Tibial artery (tissue), 4 donors: ENCODE measurements at regions not wholly inside any gene's neighbourhood (a gene's known extent, or its start where the extent isn't known, plus 50 kb on each side); places are given as distances from the start of the nearest gene placed in this dataset.

Experiments used
- DNase-seq, 2 donors: peaks; one replicate each; pipeline ENCODE4 v3.0.0-alpha.2; 2019
- H3K27ac ChIP-seq, 2 donors: fragments of 200-600 bp; sonication (generic) in 1 of 2; 1 replicate in 1 of 2; 2 replicates in 1 of 2; pipeline ENCODE4 v1.5.1; 2018 to 2019; ENCODE audit warnings: mild to moderate bottlenecking in 1 of 2
- H3K27me3 ChIP-seq, 2 donors: fragments of 200-600 bp; sonication (generic) in 1 of 2; one replicate each; pipeline versions ENCODE4 v1.5.1 to v1.6.0; 2016 to 2019
- H3K36me3 ChIP-seq, 3 donors: fragments of 200-600 bp; sonication (generic) in 2 of 3; one replicate each; pipeline ENCODE4 v1.5.1; 2016 to 2019; ENCODE audit warnings: mild to moderate bottlenecking in 2 of 3
- H3K4me1 ChIP-seq, 4 donors: fragments of 200-600 bp; sonication (generic) in 2 of 4; 1 replicate in 3 of 4; 2 replicates in 1 of 4; pipeline ENCODE4 v1.5.1; 2016 to 2019
- H3K4me3 ChIP-seq, 2 donors: fragments of 200-600 bp; sonication (generic) in 1 of 2; 1 replicate in 1 of 2; 2 replicates in 1 of 2; pipeline ENCODE4 v1.5.1; 2018 to 2019; ENCODE audit warnings: mild to moderate bottlenecking in 2 of 2
- H3K9me3 ChIP-seq, 3 donors: fragments of 200-600 bp; sonication (generic) in 1 of 3; one replicate each; pipeline ENCODE4 v1.5.1; 2016 to 2019
- CTCF ChIP-seq, 2 experiments: fragments of 200-600 bp in 1 of 2; fragments of 450-650 bp in 1 of 2; IDR thresholded peaks; one replicate each; pipeline ENCODE4 v1.5.1; 2017 to 2019; ENCODE audit warnings: antibody characterized with exemption in 2 of 2, mild to moderate bottlenecking in 1 of 2, moderate library complexity in 1 of 2
- intact Hi-C: fragments of 100-400 bp; cut with DNase I; formaldehyde crosslinking; loops from one replicate; pipeline ENCODE4 v1.15.0; 2023; ENCODE audit warnings: low total_unique reads

- Histone ChIP-seq H3K9me3 (no peaks in the 10 kb centered on the region), H3K4me3 (no peak overlapping the region), H3K27ac (no peak overlapping the region), H3K4me1 (peaks cover 0 to 26% (median 7%) of the 10 kb centered on the region in 4 donors), H3K36me3 (no peaks in the 10 kb centered on the region), H3K27me3 (no peaks in the 10 kb centered on the region)
- no peak for DNase-seq
- intact Hi-C loops = no loop called here
- no peak for TF ChIP-seq CTCF (IDR thresholded peaks at IDR 0.05)
Observed at GRCh38 chr10:44476409-44477045, 91.6 kb upstream of the CXCL12 start.

- no peaks in the 10 kb centered on the region for H3K9me3 ChIP-seq
- DNase-seq = no peak
- TF ChIP-seq CTCF (IDR thresholded peaks at IDR 0.05) = no peak
- no peaks in the 10 kb centered on the region for H3K36me3 ChIP-seq
- H3K4me3 ChIP-seq = no peak overlapping the region
- intact Hi-C loops = no loop called here
- peaks cover 0 to 26% (median 7%) of the 10 kb centered on the region in 4 donors for H3K4me1 ChIP-seq
- H3K27ac ChIP-seq = no peak overlapping the region
- H3K27me3 ChIP-seq = no peaks in the 10 kb centered on the region
Observed at GRCh38 chr10:44477046-44477425, 92.1 kb upstream of the CXCL12 start.

GRCh38 chr10:44478040-44478439 lies 93.1 kb upstream of the CXCL12 start:
- no peak for DNase-seq
- Histone ChIP-seq H3K9me3 (no peaks in the 10 kb centered on the region), H3K27ac (no peak overlapping the region), H3K27me3 (no peaks in the 10 kb centered on the region), H3K36me3 (no peaks in the 10 kb centered on the region), H3K4me1 (peaks cover 0 to 26% (median 7%) of the 10 kb centered on the region in 4 donors), H3K4me3 (no peak overlapping the region)
- TF ChIP-seq CTCF (IDR thresholded peaks at IDR 0.05) = no peak
- intact Hi-C loops = no loop called here

GRCh38 chr10:44478876-44479705 lies 94.2 kb upstream of the CXCL12 start:
- no peak for TF ChIP-seq CTCF (IDR thresholded peaks at IDR 0.05)
- intact Hi-C loops = no loop called here
- DNase-seq = no peak

GRCh38 chr10:44492678-44493077 lies 107.8 kb upstream of the CXCL12 start:
- TF ChIP-seq CTCF (IDR thresholded peaks at IDR 0.05) = no peak
- Histone ChIP-seq H3K27me3 (no peaks in the 10 kb centered on the region), H3K36me3 (no peaks in the 10 kb centered on the region), H3K4me1 (no peaks in the 10 kb centered on the region), H3K27ac (no peak overlapping the region), H3K4me3 (no peak overlapping the region), H3K9me3 (no peaks in the 10 kb centered on the region)
- intact Hi-C loops = no loop called here
- no peak for DNase-seq

More at GRCh38 chr10:44478876-44479705, 94.2 kb upstream of the CXCL12 start:
- Histone ChIP-seq H3K36me3 (no peaks in the 10 kb centered on the region), H3K4me3 (no peak overlapping the region), H3K27me3 (no peaks in the 10 kb centered on the region), H3K9me3 (no peaks in the 10 kb centered on the region), H3K4me1 (peaks cover 0 to 26% (median 7%) of the 10 kb centered on the region in 4 donors), H3K27ac (no peak overlapping the region)
